HG02588 (cell line): ENCODE measurements at regions not wholly inside any gene's neighbourhood (a gene's known extent, or its start where the extent isn't known, plus 50 kb on each side); places are given as distances from the start of the nearest gene placed in this dataset.
"Not testable (repeated sequence)": the region's sequence is repeated elsewhere in the genome, so short reads cannot be mapped to it uniquely, and the experiment has no call there.

ENCODE experiments used
- ATAC-seq: cut with Tn5 transposase; IDR thresholded peaks from one replicate; pipeline ENCODE4 v1.9.1; 2021; ENCODE audit warnings: mild to moderate bottlenecking, moderate library complexity; ENCODE audit not compliant: unreplicated experiment

GRCh38 chr18:995629-996028 lies 91.0 kb downstream of the ADCYAP1 start:
- ATAC-seq: no peak

- no peak for ATAC-seq
Measured at GRCh38 chr18:997499-997898, 92.8 kb downstream of the ADCYAP1 start.

- no peak for ATAC-seq
Measured at GRCh38 chr18:998936-999335, 94.3 kb downstream of the ADCYAP1 start.

- no peak for ATAC-seq
Measured at GRCh38 chr18:1002653-1003178, 98.0 kb downstream of the ADCYAP1 start.

GRCh38 chr18:1003499-1003898 lies 98.8 kb downstream of the ADCYAP1 start:
- ATAC-seq: no peak

- no peak for ATAC-seq
Measured at GRCh38 chr18:1006304-1006703, 101.6 kb downstream of the ADCYAP1 start.

- no peak for ATAC-seq
Measured at GRCh38 chr18:1006965-1007364, 102.3 kb downstream of the ADCYAP1 start.

GRCh38 chr18:1011349-1011748 lies 106.7 kb downstream of the ADCYAP1 start:
- no peak for ATAC-seq

- ATAC-seq: no peak
Measured at GRCh38 chr18:1012775-1013174, 108.1 kb downstream of the ADCYAP1 start.

GRCh38 chr18:1013951-1014350 lies 109.3 kb downstream of the ADCYAP1 start:
- ATAC-seq: no peak

- ATAC-seq: no peak
Measured at GRCh38 chr18:1014509-1014908, 109.8 kb downstream of the ADCYAP1 start.

- no peak for ATAC-seq
Measured at GRCh38 chr18:1014951-1015624, 110.4 kb downstream of the ADCYAP1 start.

GRCh38 chr18:1015777-1016176 lies 111.1 kb downstream of the ADCYAP1 start:
- no peak for ATAC-seq

- no peak for ATAC-seq
Measured at GRCh38 chr18:1017227-1018058, 112.8 kb downstream of the ADCYAP1 start.

- ATAC-seq: no peak
Measured at GRCh38 chr18:1018181-1018681, 113.6 kb downstream of the ADCYAP1 start.

GRCh38 chr18:1019191-1019590 lies 114.5 kb downstream of the ADCYAP1 start:
- ATAC-seq: no peak

GRCh38 chr18:1020731-1021344 lies 116.2 kb downstream of the ADCYAP1 start:
- ATAC-seq: no peak

GRCh38 chr18:1026930-1027329 lies 122.3 kb downstream of the ADCYAP1 start:
- no peak for ATAC-seq

- ATAC-seq: not testable (repeated sequence)
Measured at GRCh38 chr18:1033092-1033491, 128.4 kb downstream of the ADCYAP1 start.

GRCh38 chr18:1034971-1035370 lies 130.3 kb downstream of the ADCYAP1 start:
- ATAC-seq: no peak

GRCh38 chr18:1036926-1037325 lies 132.3 kb downstream of the ADCYAP1 start:
- no peak for ATAC-seq
